HG03045 (cell line): ENCODE measurements at regions not wholly inside any gene's neighbourhood (a gene's known extent, or its start where the extent isn't known, plus 50 kb on each side); places are given as distances from the start of the nearest gene placed in this dataset.

Experiments used
- ATAC-seq: cut with Tn5 transposase; IDR thresholded peaks from one replicate; pipeline ENCODE4 v1.9.1; 2021; ENCODE audit warnings: mild to moderate bottlenecking, moderate library complexity; ENCODE audit not compliant: unreplicated experiment

DNA sequence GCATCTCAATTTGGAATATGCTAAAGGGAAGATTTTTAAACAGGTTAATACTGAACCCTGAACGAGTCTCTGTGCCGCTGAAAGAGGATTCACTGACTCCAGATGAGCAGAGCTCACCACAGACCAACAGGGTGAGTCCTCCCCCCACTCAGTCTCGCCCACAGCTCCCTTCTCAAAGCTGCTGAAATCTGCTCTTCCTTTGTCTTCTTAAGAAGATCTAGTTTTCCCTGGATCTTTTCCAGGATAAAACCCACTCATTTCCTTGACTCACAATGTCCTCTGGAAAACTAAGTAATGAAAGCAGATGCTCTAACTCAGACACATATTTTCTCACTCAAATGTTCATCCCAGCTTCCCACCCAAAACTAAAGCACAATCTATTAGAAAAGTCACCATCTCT, 447.0 kb upstream of the PKN2 start:
- ATAC-seq = no peak

DNA sequence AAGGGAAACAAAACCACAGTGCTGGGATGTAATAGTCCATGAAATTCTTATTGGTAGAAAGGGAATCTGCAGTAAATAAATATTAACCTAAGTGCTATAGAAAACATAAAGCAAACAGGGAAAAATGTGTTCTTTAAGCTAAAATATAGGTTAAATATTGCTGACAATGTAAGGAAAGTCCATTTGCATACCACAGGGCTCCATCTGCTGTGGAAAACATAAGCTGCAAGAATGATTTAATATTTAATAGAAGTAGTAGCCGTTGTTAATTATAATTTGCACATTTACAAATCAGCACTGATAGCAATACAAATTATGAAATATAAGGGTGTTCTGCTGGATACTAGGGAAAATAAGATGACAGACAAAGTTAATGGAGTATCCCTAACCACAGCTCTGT, 444.9 kb upstream of the PKN2 start:
- no peak for ATAC-seq

DNA sequence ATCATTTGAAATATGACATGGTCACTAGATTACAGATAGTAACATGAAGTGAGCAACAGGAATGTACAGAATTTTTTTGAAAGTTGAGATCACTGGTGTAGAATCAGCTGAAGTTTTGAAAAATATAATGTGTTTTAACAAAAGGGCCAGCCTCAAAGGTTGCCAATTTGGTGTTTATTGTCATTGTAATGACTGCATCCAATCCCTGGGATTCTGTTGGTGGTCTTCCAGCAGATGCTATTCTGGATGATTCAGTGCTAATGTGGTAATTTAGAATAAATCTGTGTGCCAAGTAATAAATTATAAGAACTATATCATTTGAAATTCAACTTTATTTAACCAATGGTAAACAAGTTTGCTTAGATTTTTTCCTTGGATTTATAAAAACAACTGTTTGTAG, 436.4 kb upstream of the PKN2 start:
- ATAC-seq = no peak

DNA sequence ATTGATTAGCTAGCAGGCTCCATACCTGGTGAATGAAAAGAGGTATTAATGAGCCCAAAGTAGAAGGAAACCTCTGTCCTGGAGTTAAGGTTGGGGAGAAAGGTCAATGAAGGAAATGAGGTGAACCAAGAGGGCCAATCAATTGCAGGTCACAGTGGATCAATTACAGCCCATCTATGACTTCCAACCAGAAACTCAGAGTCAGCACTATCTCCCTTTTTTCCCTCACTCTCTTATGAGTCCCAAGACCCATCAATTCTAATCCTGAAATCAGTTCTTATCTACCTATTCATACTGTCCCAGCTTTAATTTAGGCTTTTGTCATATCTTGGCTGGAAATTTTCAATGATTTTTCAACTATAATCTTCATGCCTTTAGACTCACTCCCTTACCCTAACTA, 433.2 kb upstream of the PKN2 start:
- ATAC-seq = no peak

DNA sequence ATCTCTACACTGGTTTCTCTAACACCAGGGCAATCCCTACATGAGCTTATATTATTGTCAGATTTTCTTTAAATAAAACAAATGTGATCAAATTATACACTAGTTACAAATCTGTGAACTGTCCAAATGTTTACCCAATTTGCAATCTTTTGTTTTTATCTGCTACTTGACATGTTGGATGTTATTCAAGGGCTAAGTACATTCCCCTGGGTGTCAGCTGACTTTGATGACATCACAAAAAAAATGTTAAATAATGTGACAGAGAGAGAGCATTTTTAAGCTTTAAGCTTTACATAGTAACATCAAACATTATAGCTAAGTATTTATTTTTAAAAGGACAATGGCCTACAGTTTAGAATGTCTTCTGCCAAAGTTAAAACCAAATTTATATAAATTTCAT, 431.3 kb upstream of the PKN2 start:
- ATAC-seq = no peak

DNA sequence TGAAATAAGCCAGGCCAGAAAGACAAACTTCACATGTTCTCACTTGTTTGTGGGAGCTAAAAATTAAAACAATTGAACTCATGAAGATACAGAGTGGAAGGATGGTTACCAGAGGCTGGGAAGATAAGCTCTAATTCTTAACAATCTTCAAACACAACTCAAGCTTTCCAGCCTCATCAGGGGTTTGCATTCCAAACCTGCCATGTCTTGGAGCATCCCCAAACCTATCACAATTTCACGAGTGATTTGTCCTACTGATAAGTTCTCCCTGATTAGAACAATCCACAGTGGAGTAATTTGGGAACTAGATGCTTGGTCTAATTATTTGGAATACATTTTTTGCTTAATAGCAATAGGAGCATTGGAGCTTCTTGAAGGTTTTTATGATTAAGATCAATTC, 418.5 kb upstream of the PKN2 start:
- ATAC-seq = no peak

DNA sequence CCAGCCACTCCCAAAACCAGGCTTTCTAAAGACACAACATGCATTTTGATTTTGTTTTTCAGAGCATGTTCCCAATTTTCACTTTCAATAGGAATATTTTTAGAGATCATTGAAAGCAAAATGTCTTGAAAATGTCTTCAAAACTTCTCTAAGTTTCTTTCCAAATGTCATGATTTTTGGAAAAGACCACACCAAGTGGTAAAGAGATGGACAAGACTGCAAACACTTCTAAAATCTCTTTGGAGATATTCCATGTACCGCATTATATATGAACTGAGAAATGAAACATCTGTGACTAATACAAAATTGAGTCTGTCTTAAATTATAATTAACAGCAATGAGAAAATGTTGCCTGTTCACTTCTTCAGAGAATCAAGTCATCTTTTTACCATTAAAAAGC, 418.0 kb upstream of the PKN2 start:
- no peak for ATAC-seq

DNA sequence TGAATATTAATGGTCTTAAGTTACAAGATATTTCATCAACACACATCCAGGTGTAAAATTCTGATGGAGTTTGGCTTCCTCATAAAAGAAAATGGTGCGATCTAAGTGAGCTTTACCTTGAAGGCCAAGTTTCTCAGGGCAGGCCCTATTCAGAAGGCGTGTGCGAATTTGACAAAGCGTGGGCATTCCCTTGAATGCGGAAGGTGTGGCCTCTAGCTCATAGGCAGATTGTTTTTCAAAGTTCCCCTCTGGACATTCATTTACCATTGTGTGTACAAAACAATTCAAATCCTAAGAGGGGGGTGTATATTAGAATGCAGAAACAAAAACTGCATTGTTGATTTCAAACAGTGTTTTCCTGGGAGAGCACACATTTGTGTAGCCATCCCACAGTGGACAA, 411.9 kb upstream of the PKN2 start:
- ATAC-seq = no peak

DNA sequence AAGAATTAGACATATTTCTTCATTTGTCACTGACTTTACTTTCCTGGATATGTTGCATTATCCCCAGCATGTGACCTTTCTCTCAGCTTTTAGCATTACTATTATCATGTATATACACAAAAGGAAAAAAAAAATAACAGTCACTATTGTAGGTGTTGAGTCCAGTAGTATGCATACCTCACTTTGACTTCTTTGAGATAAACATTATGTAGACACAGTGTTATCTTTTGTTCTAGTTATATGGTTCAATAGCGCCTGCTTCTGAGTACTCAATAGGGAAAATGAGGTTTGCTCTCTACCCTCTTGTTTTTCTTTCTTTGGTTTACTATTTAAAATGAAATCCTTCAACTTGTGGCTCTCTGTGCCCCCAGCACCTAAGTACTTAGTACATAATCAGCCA, 409.6 kb upstream of the PKN2 start:
- no peak for ATAC-seq

DNA sequence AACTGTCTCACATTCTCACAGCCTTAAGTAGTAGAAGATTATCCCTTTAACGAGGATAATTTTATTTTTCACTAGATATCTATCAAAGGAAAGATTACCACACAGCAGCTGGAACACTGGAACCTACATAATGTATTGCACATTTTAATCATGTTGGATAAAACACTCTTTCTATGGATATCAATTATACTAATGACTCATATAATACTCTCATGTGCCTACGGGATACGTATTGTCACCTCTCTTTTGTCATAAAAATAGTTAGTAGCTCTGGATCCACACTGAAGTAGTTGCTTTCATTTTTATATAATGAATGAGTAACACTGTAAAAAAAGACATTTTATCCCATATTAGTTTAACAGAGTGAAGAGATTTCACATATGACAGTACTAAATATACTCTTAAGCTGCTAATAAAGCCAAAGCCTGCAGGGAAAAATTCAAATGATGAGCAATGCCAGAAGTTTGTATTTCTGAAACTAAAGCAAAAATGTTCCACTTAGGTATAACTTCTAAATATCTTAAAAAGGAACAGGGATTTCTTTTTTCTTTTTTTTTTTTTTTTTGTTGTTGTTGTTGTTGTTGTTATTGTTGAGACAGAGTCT, 408.7 kb upstream of the PKN2 start:
- ATAC-seq = no peak

DNA sequence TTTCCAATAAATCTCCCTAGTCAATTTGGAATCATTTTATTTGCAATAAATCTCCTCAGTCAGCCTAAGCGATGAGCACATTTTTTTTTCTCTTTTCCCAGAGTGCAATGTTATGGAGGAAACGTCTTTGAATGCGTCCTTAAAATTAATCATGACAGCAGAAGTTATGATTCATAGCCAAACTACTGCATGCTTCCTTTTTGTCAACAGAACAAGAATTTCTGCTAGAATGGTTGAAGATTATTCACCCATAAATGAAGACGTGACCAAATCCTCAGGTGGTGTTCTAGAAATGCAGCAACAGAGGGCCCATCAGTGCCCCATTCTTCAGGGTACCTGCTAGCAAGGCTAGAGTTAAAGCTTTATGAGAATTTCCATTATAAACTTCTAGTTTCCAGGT, 407.9 kb upstream of the PKN2 start:
- no peak for ATAC-seq

DNA sequence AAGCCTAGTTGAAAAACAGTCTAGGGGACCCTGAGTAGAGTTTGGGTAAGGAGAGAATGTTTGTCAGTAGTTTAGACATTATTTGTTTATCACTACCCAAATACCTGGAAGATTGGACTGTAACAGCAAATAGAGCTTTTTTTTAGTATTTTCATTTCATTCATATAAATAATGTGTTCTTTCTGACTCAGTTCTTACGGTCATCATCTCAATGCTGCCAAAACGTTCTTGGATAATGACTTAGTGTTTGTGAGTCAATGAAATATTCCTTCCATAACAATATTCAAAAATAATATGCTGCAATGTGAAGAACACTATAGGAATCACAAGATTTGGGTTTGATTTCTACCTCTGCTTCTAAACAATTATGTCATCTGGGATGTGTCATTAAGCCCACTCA, 400.0 kb upstream of the PKN2 start:
- ATAC-seq = no peak

DNA sequence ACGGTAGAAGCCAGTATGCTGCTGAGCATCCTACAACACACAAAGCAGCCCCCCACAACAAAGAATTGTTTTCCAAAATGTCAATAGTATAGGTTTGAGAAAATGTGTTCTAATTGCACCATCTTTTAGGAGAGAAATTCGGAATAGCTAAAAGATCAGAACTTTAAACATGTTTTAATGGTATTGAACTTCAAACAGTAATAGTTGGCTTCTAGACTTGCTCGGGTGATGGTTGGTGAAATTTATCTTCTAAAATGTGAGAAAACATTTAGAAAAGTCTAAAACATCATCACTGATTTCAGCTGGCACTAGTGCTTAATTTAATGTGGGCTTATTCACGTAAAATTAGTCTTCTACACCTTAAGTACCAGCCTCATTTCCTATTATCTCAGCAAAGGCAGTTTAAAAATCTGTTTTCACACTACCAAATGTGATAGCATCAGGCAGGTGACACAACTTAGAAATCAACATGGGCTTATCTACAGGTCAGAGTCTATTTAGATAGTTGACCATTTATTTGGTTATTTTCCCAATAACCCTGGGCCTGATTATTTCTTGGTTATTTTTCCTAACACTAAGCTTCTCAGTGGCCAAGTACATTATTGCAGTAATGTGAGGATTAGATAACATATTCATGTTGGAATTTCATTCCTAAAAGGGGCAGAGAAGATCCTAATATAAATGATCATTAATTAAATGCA, 399.3 kb upstream of the PKN2 start:
- ATAC-seq = no peak

DNA sequence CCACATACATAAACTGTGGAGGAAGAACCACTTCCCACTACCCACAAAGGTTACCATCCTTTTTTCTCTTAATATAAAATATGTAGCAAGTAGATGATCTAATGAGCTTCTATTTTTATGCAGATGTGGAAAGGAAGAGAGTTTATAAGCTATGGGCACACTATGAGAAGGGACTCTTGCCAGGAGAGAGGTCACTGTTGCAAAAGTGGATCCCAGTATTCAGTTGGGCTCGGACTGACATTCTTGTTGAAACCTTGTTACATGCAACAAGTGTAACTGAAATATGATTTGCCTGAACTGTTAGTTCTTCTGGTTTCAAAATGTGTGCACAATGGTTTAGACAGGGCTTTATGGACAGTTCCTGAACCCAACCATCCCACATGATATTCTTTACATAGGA, 397.4 kb upstream of the PKN2 start:
- ATAC-seq = no peak

DNA sequence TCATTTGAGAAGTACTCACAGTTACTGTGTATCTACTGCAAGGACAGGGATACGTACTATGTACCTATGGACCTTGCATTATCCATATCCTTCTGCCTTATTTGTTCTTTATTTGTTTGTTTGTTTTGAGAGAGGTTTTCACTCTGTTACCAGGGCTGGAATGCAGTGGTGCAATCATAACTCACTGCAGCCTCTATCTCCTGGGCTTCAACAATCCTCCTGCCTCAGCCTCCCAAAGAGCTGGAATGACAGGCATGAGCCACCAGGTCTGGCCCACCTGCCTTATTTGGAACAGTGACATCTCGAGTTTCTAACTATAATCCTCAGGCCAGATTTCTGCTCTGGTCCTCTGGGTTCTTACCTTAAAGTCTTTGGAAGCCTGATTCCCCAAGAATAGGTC, 395.5 kb upstream of the PKN2 start:
- ATAC-seq = no peak

DNA sequence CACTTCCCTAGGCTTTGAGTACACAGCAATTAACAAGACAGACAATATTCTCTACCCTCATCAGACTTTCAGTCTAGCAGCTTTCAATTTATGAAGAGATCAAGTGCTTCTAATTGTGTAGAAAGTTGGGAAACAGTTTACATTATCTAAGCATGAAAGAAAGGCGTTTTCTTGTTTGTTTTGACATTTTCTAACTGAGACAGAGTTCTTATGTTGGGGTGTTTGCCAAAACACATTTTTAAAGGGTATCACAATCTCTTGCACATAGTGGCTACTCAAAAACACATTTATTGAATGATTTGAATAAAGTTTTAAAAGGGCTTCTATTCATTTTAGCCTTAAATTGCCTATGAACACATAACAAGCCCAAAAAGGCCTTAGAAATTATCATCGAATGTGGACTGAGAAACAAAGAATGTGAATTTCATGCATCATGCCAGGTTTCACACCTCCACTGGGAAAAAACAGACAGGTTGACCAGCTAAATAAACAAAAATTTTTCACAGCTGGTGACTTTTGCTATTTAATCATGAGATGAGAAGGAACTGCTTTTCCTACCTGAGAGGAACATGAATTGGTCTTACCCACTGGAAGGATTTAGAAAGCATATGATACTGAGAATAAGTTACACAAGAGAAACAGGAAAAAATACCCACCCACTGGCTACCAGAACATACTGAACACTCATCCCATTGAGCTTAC, 394.5 kb upstream of the PKN2 start:
- no peak for ATAC-seq

DNA sequence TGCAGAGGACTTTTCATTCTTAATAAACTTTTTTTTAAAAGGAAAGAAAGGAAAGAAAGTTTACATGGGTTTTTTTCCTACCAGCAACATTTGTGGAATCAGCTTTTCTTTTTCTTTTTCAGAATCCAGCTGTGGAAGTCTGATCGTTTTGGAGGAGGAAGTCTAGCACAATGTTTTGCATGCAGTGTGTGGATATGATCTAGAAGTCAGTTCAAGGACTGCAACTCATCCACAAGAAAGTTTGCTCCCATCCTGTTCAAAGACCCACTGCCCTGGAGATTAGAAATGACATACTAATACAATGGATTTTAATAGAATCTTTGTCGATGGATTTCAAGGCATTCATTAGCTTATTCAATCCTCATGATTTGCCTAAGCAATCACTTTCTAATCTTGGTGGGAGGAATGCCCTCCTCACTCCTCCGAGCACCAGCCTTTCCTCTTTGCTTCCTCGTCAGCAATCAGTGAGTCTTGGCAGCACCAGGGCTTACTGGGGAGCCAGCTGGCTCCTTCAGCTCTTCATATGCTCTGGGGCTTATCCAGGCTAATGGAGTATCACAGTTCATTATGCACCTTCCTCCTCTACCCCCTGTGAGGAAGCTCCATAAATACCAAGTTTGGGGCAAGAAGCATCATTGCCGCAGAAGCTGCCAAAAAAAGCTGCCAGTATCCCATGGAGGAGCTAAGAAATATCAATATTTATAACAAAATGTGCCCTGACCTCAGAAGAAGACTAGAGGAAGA, 392.3 kb upstream of the PKN2 start:
- ATAC-seq = no peak

DNA sequence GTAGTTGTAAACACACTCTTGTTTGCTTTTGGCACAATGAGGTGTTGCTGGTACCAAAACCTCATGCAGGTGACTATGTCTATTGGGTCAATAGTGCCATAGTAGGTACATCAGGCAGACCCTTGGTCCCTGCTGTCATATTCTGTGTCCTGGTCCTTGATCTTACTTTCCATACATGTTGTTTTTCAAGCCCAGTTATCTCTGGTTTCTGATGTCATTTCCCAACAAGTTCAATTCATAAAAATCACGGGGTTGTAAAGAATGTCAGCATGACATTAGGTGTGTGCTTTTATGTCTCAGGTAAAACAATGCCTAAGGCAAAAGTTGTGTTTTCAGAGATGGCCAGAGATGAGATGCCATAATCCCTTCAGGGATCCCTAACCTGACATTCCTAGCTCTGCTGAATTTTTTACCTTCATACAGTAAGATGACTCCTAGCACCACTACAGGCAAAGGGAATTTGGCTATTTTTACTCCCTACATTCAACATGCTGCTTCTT, 390.3 kb upstream of the PKN2 start:
- no peak for ATAC-seq

DNA sequence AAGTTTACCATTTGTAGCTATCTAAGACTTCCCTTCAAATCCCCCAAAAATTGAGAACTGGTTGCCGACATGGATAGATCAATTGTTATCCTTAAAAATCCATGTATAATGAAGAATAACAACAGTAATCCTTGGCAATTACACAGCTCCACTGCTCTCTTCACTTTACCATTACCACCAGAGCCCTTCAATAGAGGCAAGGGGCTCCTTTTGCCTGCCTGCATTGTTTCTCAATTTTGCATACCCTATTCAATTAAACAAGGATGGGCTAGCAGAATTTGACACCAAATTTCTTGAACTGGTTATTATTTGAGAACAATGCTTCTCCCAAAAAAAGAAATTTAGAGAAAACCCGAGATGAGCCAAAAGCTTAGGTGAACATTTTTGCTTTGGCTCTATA, 387.8 kb upstream of the PKN2 start:
- no peak for ATAC-seq

DNA sequence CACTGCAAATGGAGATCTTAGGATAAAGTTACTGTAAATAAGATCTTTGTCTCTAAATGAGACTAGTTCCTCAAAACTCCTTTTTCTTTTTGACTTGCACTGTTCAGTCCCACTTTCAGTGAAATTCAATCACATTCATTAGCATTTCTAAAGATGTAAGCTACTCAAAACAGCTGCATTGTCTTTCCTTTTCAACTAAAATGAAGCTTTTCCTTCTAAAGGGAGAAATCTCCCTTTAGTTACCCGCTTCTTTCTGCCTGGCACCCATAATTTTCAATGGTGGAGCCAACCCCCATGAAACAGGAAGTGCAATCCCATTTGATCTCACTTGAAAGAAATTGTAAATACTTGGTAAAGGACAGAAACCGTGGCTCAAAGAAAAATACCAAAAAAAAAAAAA, 387.4 kb upstream of the PKN2 start:
- ATAC-seq = no peak

DNA sequence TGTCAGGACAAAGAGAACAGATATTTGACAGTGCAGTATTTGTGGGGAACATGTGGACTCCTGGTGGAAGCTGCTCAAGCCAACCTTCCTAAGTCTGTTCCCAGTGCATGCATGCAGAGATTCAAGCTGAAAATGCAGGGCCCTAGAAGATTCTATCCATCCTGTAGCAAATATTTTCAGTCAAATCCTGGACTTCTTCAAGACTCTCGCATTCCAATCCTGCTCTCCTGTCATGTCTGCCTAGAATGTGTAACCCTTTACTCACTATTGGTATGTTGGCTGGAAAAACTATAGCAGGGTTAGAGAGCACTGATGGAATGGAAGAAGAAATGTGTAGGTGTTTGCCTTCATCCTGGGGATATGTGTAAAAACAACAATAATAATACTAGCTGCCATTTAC, 385.6 kb upstream of the PKN2 start:
- ATAC-seq = no peak
